ENCODE measurements at regions not wholly inside any gene's neighbourhood (a gene's known extent, or its start where the extent isn't known, plus 50 kb on each side); places are given as distances from the start of the nearest gene placed in this dataset.

DNA sequence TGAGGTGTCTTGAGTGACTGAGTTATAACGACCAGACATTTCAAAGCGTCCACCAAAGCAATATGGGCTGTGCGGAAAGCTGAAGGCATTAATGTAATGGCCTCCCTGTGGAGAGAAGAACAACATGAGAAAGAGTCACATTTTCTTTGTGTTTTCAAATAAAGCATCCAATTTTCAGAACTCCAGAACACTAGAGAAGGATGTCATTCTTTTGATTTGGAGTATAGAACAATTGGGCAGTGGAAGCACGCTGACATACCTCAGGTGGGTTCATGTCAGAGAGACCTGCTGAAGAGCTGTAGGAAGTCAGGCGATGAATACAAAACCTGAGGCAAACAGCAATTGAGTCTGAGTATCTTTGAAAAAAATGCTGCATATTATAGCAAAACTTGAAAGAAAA lies 556.5 kb downstream of the GABRG2 start:
- no TSS peak for BruUV-seq (replicated peaks)
- Histone ChIP-seq H3K36me3 (ENCODE audit: control insufficient read depth, insufficient read depth, low read length) (no peaks in the 10 kb centered on the region), H3K27me3 (replicated peaks; ENCODE audit: control insufficient read depth, insufficient read depth, low read length) (no peaks in the 10 kb centered on the region), H3K4me3 (ENCODE audit: low read depth, low read length) (no peak overlapping the region), H3K9me3 (peaks cover 8% of the 10 kb centered on the region), H3K4me1 (no peaks in the 10 kb centered on the region)
- Mint-ChIP-seq H3K4me1 (ENCODE audit: low read depth, unreplicated experiment) (no peaks in the 10 kb centered on the region), H3K4me3 (ENCODE audit: unreplicated experiment) (no peak overlapping the region), H3K27me3 (ENCODE audit: insufficient read depth, unreplicated experiment) (no peaks in the 10 kb centered on the region), H3K36me3 (ENCODE audit: insufficient read depth, unreplicated experiment) (no peaks in the 10 kb centered on the region), H3K27ac (ENCODE audit: unreplicated experiment) (no peak overlapping the region), H3K9me3 (ENCODE audit: unreplicated experiment) (peaks cover 26% of the 10 kb centered on the region)
- intact Hi-C loops (cut with micrococcal nuclease; ENCODE audit: unreplicated experiment), result no loop called here
- TF ChIP-seq, protein P1, sequence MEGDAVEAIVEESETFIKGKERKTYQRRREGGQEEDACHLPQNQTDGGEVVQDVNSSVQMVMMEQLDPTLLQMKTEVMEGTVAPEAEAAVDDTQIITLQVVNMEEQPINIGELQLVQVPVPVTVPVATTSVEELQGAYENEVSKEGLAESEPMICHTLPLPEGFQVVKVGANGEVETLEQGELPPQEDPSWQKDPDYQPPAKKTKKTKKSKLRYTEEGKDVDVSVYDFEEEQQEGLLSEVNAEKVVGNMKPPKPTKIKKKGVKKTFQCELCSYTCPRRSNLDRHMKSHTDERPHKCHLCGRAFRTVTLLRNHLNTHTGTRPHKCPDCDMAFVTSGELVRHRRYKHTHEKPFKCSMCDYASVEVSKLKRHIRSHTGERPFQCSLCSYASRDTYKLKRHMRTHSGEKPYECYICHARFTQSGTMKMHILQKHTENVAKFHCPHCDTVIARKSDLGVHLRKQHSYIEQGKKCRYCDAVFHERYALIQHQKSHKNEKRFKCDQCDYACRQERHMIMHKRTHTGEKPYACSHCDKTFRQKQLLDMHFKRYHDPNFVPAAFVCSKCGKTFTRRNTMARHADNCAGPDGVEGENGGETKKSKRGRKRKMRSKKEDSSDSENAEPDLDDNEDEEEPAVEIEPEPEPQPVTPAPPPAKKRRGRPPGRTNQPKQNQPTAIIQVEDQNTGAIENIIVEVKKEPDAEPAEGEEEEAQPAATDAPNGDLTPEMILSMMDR (IDR thresholded peaks at IDR 0.05; ENCODE audit: insufficient read depth in 1 of 2, low read depth in 1 of 2, low read length in 1 of 2, severe bottlenecking in 1 of 2, unreplicated experiment in 1 of 2), result no peak
- no peak for DNase-seq
- ChIA-PET POLR2A (no interaction called here), CTCF (no interaction called here)

DNA sequence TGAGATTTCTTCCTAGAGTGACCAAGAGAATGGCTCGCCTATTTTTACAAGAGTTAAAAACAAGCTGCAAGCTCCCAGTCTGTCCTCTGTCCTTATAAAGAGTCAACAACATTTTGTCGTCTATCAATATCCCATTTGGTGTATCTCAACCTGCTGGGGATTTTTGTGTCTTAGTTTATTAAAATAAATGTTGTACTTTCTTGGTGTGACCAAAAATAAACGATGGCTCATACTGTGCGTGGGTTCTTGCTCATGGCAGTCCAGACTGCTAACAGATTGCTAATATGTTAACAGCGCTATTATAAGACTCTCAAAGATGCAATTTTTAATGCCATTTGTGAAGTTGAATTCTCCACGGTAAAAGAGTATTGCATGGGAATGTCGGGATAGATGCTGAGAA lies 569.9 kb downstream of the GABRG2 start:
- Histone ChIP-seq H3K4me1 (no peaks in the 10 kb centered on the region), H3K27me3 (replicated peaks; ENCODE audit: control insufficient read depth, insufficient read depth, low read length) (no peaks in the 10 kb centered on the region), H3K9me3 (no peaks in the 10 kb centered on the region), H3K4me3 (ENCODE audit: low read depth, low read length) (no peak overlapping the region), H3K36me3 (ENCODE audit: control insufficient read depth, insufficient read depth, low read length) (no peaks in the 10 kb centered on the region)
- ChIA-PET CTCF (no interaction called here), POLR2A (no interaction called here)
- Mint-ChIP-seq H3K27me3 (ENCODE audit: insufficient read depth, unreplicated experiment) (no peaks in the 10 kb centered on the region), H3K27ac (ENCODE audit: unreplicated experiment) (no peak overlapping the region), H3K9me3 (ENCODE audit: unreplicated experiment) (peaks cover 17% of the 10 kb centered on the region), H3K36me3 (ENCODE audit: insufficient read depth, unreplicated experiment) (no peaks in the 10 kb centered on the region), H3K4me1 (ENCODE audit: low read depth, unreplicated experiment) (no peaks in the 10 kb centered on the region), H3K4me3 (ENCODE audit: unreplicated experiment) (no peak overlapping the region)
- DNase-seq, result no peak
- TF ChIP-seq, protein P1 (IDR thresholded peaks at IDR 0.05; ENCODE audit: insufficient read depth in 1 of 2, low read depth in 1 of 2, low read length in 1 of 2, severe bottlenecking in 1 of 2, unreplicated experiment in 1 of 2), result no peak
- intact Hi-C loops (cut with micrococcal nuclease; ENCODE audit: unreplicated experiment), result no loop called here
- no TSS peak for BruUV-seq (replicated peaks)

DNA sequence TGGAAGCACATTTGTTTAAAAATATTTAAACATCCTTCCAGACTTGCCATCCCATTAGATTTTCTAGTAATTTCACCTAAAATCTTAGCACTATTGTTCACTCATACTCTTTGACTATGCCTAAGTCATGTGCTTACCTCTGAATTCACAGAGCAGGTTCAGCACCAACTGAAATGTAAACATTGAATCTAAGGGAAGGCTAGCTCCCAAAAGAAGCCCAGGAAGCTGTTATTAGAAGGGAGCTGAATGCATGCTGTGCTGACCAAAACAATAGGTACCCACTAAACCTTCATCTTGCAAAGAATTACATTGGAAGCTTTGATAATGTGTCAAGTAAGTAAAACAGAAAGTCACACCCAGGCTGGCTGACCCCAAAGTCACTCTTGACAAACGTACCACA lies 571.3 kb downstream of the GABRG2 start:
- TF ChIP-seq, protein P1 (IDR thresholded peaks at IDR 0.05; ENCODE audit: insufficient read depth in 1 of 2, low read depth in 1 of 2, low read length in 1 of 2, severe bottlenecking in 1 of 2, unreplicated experiment in 1 of 2), result no peak
- no TSS peak for BruUV-seq (replicated peaks)
- Mint-ChIP-seq H3K4me3 (ENCODE audit: unreplicated experiment) (no peak overlapping the region), H3K27me3 (ENCODE audit: insufficient read depth, unreplicated experiment) (no peaks in the 10 kb centered on the region), H3K36me3 (ENCODE audit: insufficient read depth, unreplicated experiment) (no peaks in the 10 kb centered on the region), H3K27ac (ENCODE audit: unreplicated experiment) (no peak overlapping the region), H3K4me1 (ENCODE audit: low read depth, unreplicated experiment) (no peaks in the 10 kb centered on the region), H3K9me3 (ENCODE audit: unreplicated experiment) (peaks cover 21% of the 10 kb centered on the region)
- intact Hi-C loops (cut with micrococcal nuclease; ENCODE audit: unreplicated experiment), result no loop called here
- H3K27me3 ChIP-seq (replicated peaks; ENCODE audit: control insufficient read depth, insufficient read depth, low read length), result no peaks in the 10 kb centered on the region
- H3K4me3 ChIP-seq (ENCODE audit: low read depth, low read length), result no peak overlapping the region
- H3K9me3 ChIP-seq, result no peaks in the 10 kb centered on the region
- H3K36me3 ChIP-seq (ENCODE audit: control insufficient read depth, insufficient read depth, low read length), result no peaks in the 10 kb centered on the region
- no peaks in the 10 kb centered on the region for H3K4me1 ChIP-seq
- POLR2A ChIA-PET, result no interaction called here
- CTCF ChIA-PET, result no interaction called here
- no peak for DNase-seq

All from Caco-2 (cell line).